ENCODE measurements at regions not wholly inside any gene's neighbourhood (a gene's known extent, or its start where the extent isn't known, plus 50 kb on each side); places are given as distances from the start of the nearest gene placed in this dataset.

- Histone ChIP-seq H3K9me3 (ENCODE audit: control insufficient read depth, low read length) (no peaks in the 10 kb centered on the region), H3K23ac (ENCODE audit: low read length in 2 of 2) (no peak overlapping the region), H2BK15ac (ENCODE audit: low read depth, poor library complexity, severe bottlenecking) (no peak overlapping the region), H3K36me3 (ENCODE audit: control insufficient read depth in 1 of 2, insufficient read depth in 2 of 2, low read depth in 1 of 2, low read length in 2 of 2) (no peaks in the 10 kb centered on the region), H4K91ac (ENCODE audit: low read length) (no peak overlapping the region), H3K4me1 (ENCODE audit: control insufficient read depth, insufficient read depth, low read depth, low read length) (no peaks in the 10 kb centered on the region), H3K4ac (ENCODE audit: low read depth in 1 of 2, low read length in 2 of 2) (no peak overlapping the region), H3K27me3 (ENCODE audit: control insufficient read depth in 1 of 2, insufficient read depth in 1 of 2, low read length in 2 of 2) (no peaks in the 10 kb centered on the region), H2AFZ (ENCODE audit: low read depth, low read length) (no peak overlapping the region), H3K27ac (ENCODE audit: low read length, poor library complexity, severe bottlenecking) (no peak overlapping the region), H3K4me2 (ENCODE audit: low read length, poor library complexity, severe bottlenecking) (no peak overlapping the region), H3K4me3 (ENCODE audit: insufficient read depth in 1 of 2, low read depth in 1 of 2, low read length in 2 of 2) (no peak overlapping the region), H2AK5ac (ENCODE audit: low read length, severe bottlenecking) (no peak overlapping the region), H2BK120ac (ENCODE audit: low read depth, low read length) (no peak overlapping the region), H3K79me1 (replicated peaks; ENCODE audit: low read length, poor library complexity, severe bottlenecking) (no peaks in the 10 kb centered on the region), H4K8ac (ENCODE audit: low read length) (no peak overlapping the region), H3K18ac (ENCODE audit: low read depth in 1 of 2, low read length in 2 of 2) (no peak overlapping the region), H2BK5ac (ENCODE audit: low read depth, low read length, poor library complexity, severe bottlenecking) (no peak overlapping the region), H3K9ac (ENCODE audit: low read length) (no peak overlapping the region), H2BK12ac (ENCODE audit: low read length in 2 of 2) (no peak overlapping the region), H3K14ac (ENCODE audit: low read length in 2 of 2) (no peak overlapping the region)
- no peak for DNase-seq
- no CpG with 5 or more reads among the region's 1 CpG for WGBS
These were observed 135.9 kb downstream of the DUSP6 start for GRCh38 chr12:89216211-89216952.

GRCh38 chr12:89215196-89215595, 137.1 kb downstream of the DUSP6 start:
- H2BK5ac ChIP-seq (ENCODE audit: low read depth, low read length, poor library complexity, severe bottlenecking): no peak overlapping the region
- H3K27ac ChIP-seq (ENCODE audit: low read length, poor library complexity, severe bottlenecking): no peak overlapping the region
- no peak overlapping the region for H2BK12ac ChIP-seq (ENCODE audit: low read length in 2 of 2)
- H3K4me3 ChIP-seq (ENCODE audit: insufficient read depth in 1 of 2, low read depth in 1 of 2, low read length in 2 of 2): no peak overlapping the region
- no peaks in the 10 kb centered on the region for H3K4me1 ChIP-seq (ENCODE audit: control insufficient read depth, insufficient read depth, low read depth, low read length)
- no peak overlapping the region for H3K4me2 ChIP-seq (ENCODE audit: low read length, poor library complexity, severe bottlenecking)
- no peak overlapping the region for H2BK120ac ChIP-seq (ENCODE audit: low read depth, low read length)
- no peak for DNase-seq
- no peak overlapping the region for H4K91ac ChIP-seq (ENCODE audit: low read length)
- no peak overlapping the region for H3K23ac ChIP-seq (ENCODE audit: low read length in 2 of 2)
- no peak overlapping the region for H3K4ac ChIP-seq (ENCODE audit: low read depth in 1 of 2, low read length in 2 of 2)
- H3K18ac ChIP-seq (ENCODE audit: low read depth in 1 of 2, low read length in 2 of 2): no peak overlapping the region
- H3K14ac ChIP-seq (ENCODE audit: low read length in 2 of 2): no peak overlapping the region
- H3K79me1 ChIP-seq (replicated peaks; ENCODE audit: low read length, poor library complexity, severe bottlenecking): no peaks in the 10 kb centered on the region
- no peak overlapping the region for H2AFZ ChIP-seq (ENCODE audit: low read depth, low read length)
- no CpG with 5 or more reads among the region's 1 CpG for WGBS
- H3K9me3 ChIP-seq (ENCODE audit: control insufficient read depth, low read length): no peaks in the 10 kb centered on the region
- H4K8ac ChIP-seq (ENCODE audit: low read length): no peak overlapping the region
- H2BK15ac ChIP-seq (ENCODE audit: low read depth, poor library complexity, severe bottlenecking): no peak overlapping the region
- no peak overlapping the region for H2AK5ac ChIP-seq (ENCODE audit: low read length, severe bottlenecking)
- no peaks in the 10 kb centered on the region for H3K27me3 ChIP-seq (ENCODE audit: control insufficient read depth in 1 of 2, insufficient read depth in 1 of 2, low read length in 2 of 2)
- no peaks in the 10 kb centered on the region for H3K36me3 ChIP-seq (ENCODE audit: control insufficient read depth in 1 of 2, insufficient read depth in 2 of 2, low read depth in 1 of 2, low read length in 2 of 2)
- H3K9ac ChIP-seq (ENCODE audit: low read length): no peak overlapping the region

GRCh38 chr12:89213747-89214146, 138.6 kb downstream of the DUSP6 start:
- Histone ChIP-seq H3K27me3 (ENCODE audit: control insufficient read depth in 1 of 2, insufficient read depth in 1 of 2, low read length in 2 of 2) (no peaks in the 10 kb centered on the region), H3K9me3 (ENCODE audit: control insufficient read depth, low read length) (no peaks in the 10 kb centered on the region), H3K23ac (ENCODE audit: low read length in 2 of 2) (no peak overlapping the region), H4K91ac (ENCODE audit: low read length) (no peak overlapping the region), H3K4me3 (ENCODE audit: insufficient read depth in 1 of 2, low read depth in 1 of 2, low read length in 2 of 2) (no peak overlapping the region), H3K27ac (ENCODE audit: low read length, poor library complexity, severe bottlenecking) (no peak overlapping the region), H2BK12ac (ENCODE audit: low read length in 2 of 2) (no peak overlapping the region), H3K4me1 (ENCODE audit: control insufficient read depth, insufficient read depth, low read depth, low read length) (no peaks in the 10 kb centered on the region), H3K4me2 (ENCODE audit: low read length, poor library complexity, severe bottlenecking) (no peak overlapping the region), H3K18ac (ENCODE audit: low read depth in 1 of 2, low read length in 2 of 2) (no peak overlapping the region), H3K14ac (ENCODE audit: low read length in 2 of 2) (no peak overlapping the region), H2AFZ (ENCODE audit: low read depth, low read length) (no peak overlapping the region), H2AK5ac (ENCODE audit: low read length, severe bottlenecking) (no peak overlapping the region), H2BK15ac (ENCODE audit: low read depth, poor library complexity, severe bottlenecking) (no peak overlapping the region), H3K79me1 (replicated peaks; ENCODE audit: low read length, poor library complexity, severe bottlenecking) (no peaks in the 10 kb centered on the region), H3K4ac (ENCODE audit: low read depth in 1 of 2, low read length in 2 of 2) (no peak overlapping the region), H3K36me3 (ENCODE audit: control insufficient read depth in 1 of 2, insufficient read depth in 2 of 2, low read depth in 1 of 2, low read length in 2 of 2) (no peaks in the 10 kb centered on the region), H2BK120ac (ENCODE audit: low read depth, low read length) (no peak overlapping the region), H3K9ac (ENCODE audit: low read length) (no peak overlapping the region), H4K8ac (ENCODE audit: low read length) (no peak overlapping the region), H2BK5ac (ENCODE audit: low read depth, low read length, poor library complexity, severe bottlenecking) (no peak overlapping the region)
- DNase-seq: no peak
- WGBS: no CpG with 5 or more reads among the region's 1 CpG

GRCh38 chr12:89213139-89213538, 139.2 kb downstream of the DUSP6 start:
- Histone ChIP-seq H3K4ac (ENCODE audit: low read depth in 1 of 2, low read length in 2 of 2) (no peak overlapping the region), H3K14ac (ENCODE audit: low read length in 2 of 2) (no peak overlapping the region)

More at GRCh38 chr12:89213139-89213538, 139.2 kb downstream of the DUSP6 start:
- no peak overlapping the region for H4K8ac ChIP-seq (ENCODE audit: low read length)
- H3K4me2 ChIP-seq (ENCODE audit: low read length, poor library complexity, severe bottlenecking): no peak overlapping the region
- WGBS: 100% methylated on average over 1 of the region's 1 CpG
- no peaks in the 10 kb centered on the region for H3K27me3 ChIP-seq (ENCODE audit: control insufficient read depth in 1 of 2, insufficient read depth in 1 of 2, low read length in 2 of 2)
- no peaks in the 10 kb centered on the region for H3K36me3 ChIP-seq (ENCODE audit: control insufficient read depth in 1 of 2, insufficient read depth in 2 of 2, low read depth in 1 of 2, low read length in 2 of 2)
- no peaks in the 10 kb centered on the region for H3K79me1 ChIP-seq (replicated peaks; ENCODE audit: low read length, poor library complexity, severe bottlenecking)
- no peak overlapping the region for H2BK120ac ChIP-seq (ENCODE audit: low read depth, low read length)
- H3K23ac ChIP-seq (ENCODE audit: low read length in 2 of 2): no peak overlapping the region
- H3K4me3 ChIP-seq (ENCODE audit: insufficient read depth in 1 of 2, low read depth in 1 of 2, low read length in 2 of 2): no peak overlapping the region
- no peak for DNase-seq
- no peak overlapping the region for H2AK5ac ChIP-seq (ENCODE audit: low read length, severe bottlenecking)
- no peak overlapping the region for H2BK5ac ChIP-seq (ENCODE audit: low read depth, low read length, poor library complexity, severe bottlenecking)
- no peak overlapping the region for H3K18ac ChIP-seq (ENCODE audit: low read depth in 1 of 2, low read length in 2 of 2)
- no peak overlapping the region for H3K27ac ChIP-seq (ENCODE audit: low read length, poor library complexity, severe bottlenecking)
- H2BK15ac ChIP-seq (ENCODE audit: low read depth, poor library complexity, severe bottlenecking): no peak overlapping the region
- H3K9me3 ChIP-seq (ENCODE audit: control insufficient read depth, low read length): no peaks in the 10 kb centered on the region
- H4K91ac ChIP-seq (ENCODE audit: low read length): no peak overlapping the region
- no peak overlapping the region for H2AFZ ChIP-seq (ENCODE audit: low read depth, low read length)
- H3K4me1 ChIP-seq (ENCODE audit: control insufficient read depth, insufficient read depth, low read depth, low read length): no peaks in the 10 kb centered on the region
- no peak overlapping the region for H2BK12ac ChIP-seq (ENCODE audit: low read length in 2 of 2)
- no peak overlapping the region for H3K9ac ChIP-seq (ENCODE audit: low read length)
